SK-N-SH (cell line): ENCODE measurements at regions not wholly inside any gene's neighbourhood (a gene's known extent, or its start where the extent isn't known, plus 50 kb on each side); places are given as distances from the start of the nearest gene placed in this dataset.

Experiments
- CTCF ChIP-seq: fragments of 200-600 bp; sonication (generic); IDR thresholded peaks from 2 replicates; pipeline ENCODE4 v1.6.1; 2017; ENCODE audit warnings: antibody characterized with exemption, mild to moderate bottlenecking, moderate library complexity
- EP300 ChIP-seq, 2 experiments: IDR thresholded peaks; 2 replicates each; pipeline versions ENCODE4 v1.4.0 to v1.6.1; 2012; ENCODE audit warnings: borderline replicate concordance in 1 of 2, low read depth in 1 of 2, low read length in 1 of 2
- EZH2phosphoT487 ChIP-seq: fragments of 200-600 bp; sonication (generic); IDR thresholded peaks from 2 replicates; pipeline ENCODE4 v1.6.1; 2017; ENCODE audit warnings: low read depth, mixed run types, mild to moderate bottlenecking, antibody characterized with exemption, moderate library complexity, borderline replicate concordance
- MXI1 ChIP-seq: IDR thresholded peaks from 2 replicates; pipeline ENCODE4 v1.6.1; 2012; ENCODE audit warnings: mild to moderate bottlenecking, low read depth, low read length, improper control_type of control experiment
- POLR2AphosphoS5 ChIP-seq: IDR thresholded peaks from 2 replicates; pipeline ENCODE4 v1.6.1; 2012; ENCODE audit warnings: low read depth, low read length
- REST ChIP-seq: IDR thresholded peaks from 2 replicates; pipeline ENCODE4 v1.6.1; 2012; ENCODE audit warnings: mild to moderate bottlenecking, low read depth, low read length, moderate library complexity
- RFX5 ChIP-seq: IDR thresholded peaks from 2 replicates; pipeline ENCODE4 v1.6.1; 2012; ENCODE audit warnings: mild to moderate bottlenecking, improper control_type of control experiment, low read length
- SIN3A ChIP-seq: IDR thresholded peaks from 2 replicates; pipeline ENCODE4 v1.6.1; 2012; ENCODE audit warnings: low read depth, mild to moderate bottlenecking, low read length, moderate library complexity, borderline replicate concordance
- SMC3 ChIP-seq: IDR thresholded peaks from 2 replicates; pipeline ENCODE4 v1.6.1; 2012; ENCODE audit warnings: low read depth, low read length, improper control_type of control experiment
- TAF1 ChIP-seq: IDR thresholded peaks from 2 replicates; pipeline ENCODE4 v1.6.1; 2012; ENCODE audit warnings: low read depth, mild to moderate bottlenecking, low read length, moderate library complexity, borderline replicate concordance
- YY1 ChIP-seq: IDR thresholded peaks from 2 replicates; pipeline ENCODE4 v1.4.0; 2012; ENCODE audit warnings: low read depth, mild to moderate bottlenecking

- TF ChIP-seq MXI1 (no peak), SIN3A (no peak), CTCF (no peak), POLR2AphosphoS5 (no peak), YY1 (no peak), SMC3 (no peak), TAF1 (no peak), REST (no peak), RFX5 (no peak), EZH2phosphoT487 (no peak), EP300 (IDR thresholded peaks at IDR 0.05; ENCODE audit: borderline replicate concordance in 1 of 2, low read depth in 1 of 2, low read length in 1 of 2) (no peak)
These were observed 206.8 kb downstream of the TINAG start for GRCh38 chr6:54515013-54515412.
